ENCODE measurements at regions not wholly inside any gene's neighbourhood (a gene's known extent, or its start where the extent isn't known, plus 50 kb on each side); places are given as distances from the start of the nearest gene placed in this dataset.

GRCh38 chr4:31041853-31042252 is 321.7 kb downstream of the PCDH7 start:
- no peak for TF ChIP-seq CTCF (conservative IDR thresholded peaks at IDR 0.05; ENCODE audit: low read depth, low read length)
- no peak for DNase-seq (ENCODE audit: low read depth)
- H3K4me3 ChIP-seq (ENCODE audit: low read depth, low read length): no peak overlapping the region

- no peak for DNase-seq (ENCODE audit: low read depth)
- H3K4me3 ChIP-seq (ENCODE audit: low read depth, low read length): no peak overlapping the region
- no peak for TF ChIP-seq CTCF (conservative IDR thresholded peaks at IDR 0.05; ENCODE audit: low read depth, low read length)
Measured at GRCh38 chr4:31043382-31044062, 323.4 kb downstream of the PCDH7 start.

- H3K4me3 ChIP-seq (ENCODE audit: low read depth, low read length): no peak overlapping the region
- TF ChIP-seq CTCF (conservative IDR thresholded peaks at IDR 0.05; ENCODE audit: low read depth, low read length): no peak
- DNase-seq (ENCODE audit: low read depth): no peak
Measured at GRCh38 chr4:31045151-31045550, 325.0 kb downstream of the PCDH7 start.

- peak; percentile 70 for TF ChIP-seq CTCF (conservative IDR thresholded peaks at IDR 0.05; ENCODE audit: low read depth, low read length)
- no peak for DNase-seq (ENCODE audit: low read depth)
- H3K4me3 ChIP-seq (ENCODE audit: low read depth, low read length): no peak overlapping the region
Measured at GRCh38 chr4:31045724-31046318, 325.7 kb downstream of the PCDH7 start.

GRCh38 chr4:31051151-31051550 is 331.0 kb downstream of the PCDH7 start:
- no peak overlapping the region for H3K4me3 ChIP-seq (ENCODE audit: low read depth, low read length)
- no peak for DNase-seq (ENCODE audit: low read depth)
- TF ChIP-seq CTCF (conservative IDR thresholded peaks at IDR 0.05; ENCODE audit: low read depth, low read length): no peak

- no peak overlapping the region for H3K4me3 ChIP-seq (ENCODE audit: low read depth, low read length)
- no peak for TF ChIP-seq CTCF (conservative IDR thresholded peaks at IDR 0.05; ENCODE audit: low read depth, low read length)
- no peak for DNase-seq (ENCODE audit: low read depth)
Measured at GRCh38 chr4:31051565-31051964, 331.4 kb downstream of the PCDH7 start.

GRCh38 chr4:31052519-31052918 is 332.4 kb downstream of the PCDH7 start:
- TF ChIP-seq CTCF (conservative IDR thresholded peaks at IDR 0.05; ENCODE audit: low read depth, low read length): no peak
- no peak for DNase-seq (ENCODE audit: low read depth)
- no peak overlapping the region for H3K4me3 ChIP-seq (ENCODE audit: low read depth, low read length)
